ENCODE measurements at regions not wholly inside any gene's neighbourhood (a gene's known extent, or its start where the extent isn't known, plus 50 kb on each side); places are given as distances from the start of the nearest gene placed in this dataset.

GRCh38 chr3:7929319-7929889, 572.2 kb upstream of the LMCD1 start:
- TF ChIP-seq POLR2A (IDR thresholded peaks at IDR 0.05) = no peak
- TF ChIP-seq CTCF (IDR thresholded peaks at IDR 0.05) = no peak
- Histone ChIP-seq H3K36me3 (no peaks in the 10 kb centered on the region), H3K4me3 (replicated peaks in 1 of 3) (no peak overlapping the region), H3K9me3 (no peaks in the 10 kb centered on the region), H3K27ac (no peak overlapping the region), H3K4me1 (no peaks in the 10 kb centered on the region), H3K27me3 (no peaks in the 10 kb centered on the region)
- intact Hi-C loops (cut with DNase I) = no loop called here
- 64 to 65% methylated on average over 2 of the region's 2 CpGs for WGBS, 2 donors
- no peak for DNase-seq

GRCh38 chr3:7934362-7934761, 567.3 kb upstream of the LMCD1 start:
- no peaks in the 10 kb centered on the region for H3K9me3 ChIP-seq
- intact Hi-C loops (cut with DNase I) = no loop called here
- WGBS, 2 donors = 40 to 60% methylated on average over 1 to 2 of the region's 2 CpGs
- no peak overlapping the region for H3K27ac ChIP-seq
- TF ChIP-seq CTCF (IDR thresholded peaks at IDR 0.05) (no peak), POLR2A (IDR thresholded peaks at IDR 0.05) (no peak)
- no peaks in the 10 kb centered on the region for H3K27me3 ChIP-seq
- no peak for DNase-seq
- H3K36me3 ChIP-seq = no peaks in the 10 kb centered on the region
- no peaks in the 10 kb centered on the region for H3K4me1 ChIP-seq
- no peak overlapping the region for H3K4me3 ChIP-seq (replicated peaks in 1 of 3)

- Histone ChIP-seq H3K27ac (no peak overlapping the region), H3K4me3 (replicated peaks in 1 of 3) (no peak overlapping the region), H3K4me1 (no peaks in the 10 kb centered on the region), H3K36me3 (no peaks in the 10 kb centered on the region), H3K9me3 (no peaks in the 10 kb centered on the region), H3K27me3 (no peaks in the 10 kb centered on the region)
- TF ChIP-seq POLR2A (IDR thresholded peaks at IDR 0.05) (no peak), CTCF (IDR thresholded peaks at IDR 0.05) (no peak)
- intact Hi-C loops (cut with DNase I) = no loop called here
- no peak for DNase-seq
Measured at GRCh38 chr3:7947930-7948329, 553.7 kb upstream of the LMCD1 start.

GRCh38 chr3:7950890-7951289, 550.7 kb upstream of the LMCD1 start:
- H3K4me3 ChIP-seq (replicated peaks in 1 of 3) = no peak overlapping the region
- DNase-seq = no peak
- no peaks in the 10 kb centered on the region for H3K27me3 ChIP-seq
- intact Hi-C loops (cut with DNase I) = no loop called here
- WGBS, 2 donors = 91 to 92% methylated on average over 3 of the region's 3 CpGs
- H3K36me3 ChIP-seq = no peaks in the 10 kb centered on the region
- no peak overlapping the region for H3K27ac ChIP-seq
- TF ChIP-seq CTCF (IDR thresholded peaks at IDR 0.05) (no peak), POLR2A (IDR thresholded peaks at IDR 0.05) (no peak)
- no peaks in the 10 kb centered on the region for H3K4me1 ChIP-seq
- H3K9me3 ChIP-seq = no peaks in the 10 kb centered on the region

GRCh38 chr3:7953449-7954014, 548.1 kb upstream of the LMCD1 start:
- no peak overlapping the region for H3K4me3 ChIP-seq (replicated peaks in 1 of 3)
- no peaks in the 10 kb centered on the region for H3K36me3 ChIP-seq
- TF ChIP-seq CTCF (IDR thresholded peaks at IDR 0.05) = no peak
- no peak for TF ChIP-seq POLR2A (IDR thresholded peaks at IDR 0.05)
- WGBS, 2 donors = 0 to 50% methylated on average over 1 of the region's 1 CpG
- no peaks in the 10 kb centered on the region for H3K27me3 ChIP-seq
- H3K4me1 ChIP-seq = no peaks in the 10 kb centered on the region
- no peak overlapping the region for H3K27ac ChIP-seq
- H3K9me3 ChIP-seq = no peaks in the 10 kb centered on the region
- no peak for DNase-seq
- intact Hi-C loops (cut with DNase I) = no loop called here
